Prostate gland (tissue), 1 donor: ENCODE measurements at regions not wholly inside any gene's neighbourhood (a gene's known extent, or its start where the extent isn't known, plus 50 kb on each side); places are given as distances from the start of the nearest gene placed in this dataset.

ENCODE experiments used
- POLR2A ChIP-seq: fragments of 450-650 bp; IDR thresholded peaks from one replicate; pipeline ENCODE4 v1.6.1; 2016; ENCODE audit warnings: antibody characterized with exemption, mild to moderate bottlenecking
- POLR2AphosphoS5 ChIP-seq: sonication (generic); formaldehyde crosslinking; IDR thresholded peaks from one replicate; pipeline ENCODE4 v1.6.1; 2017; ENCODE audit warnings: antibody characterized with exemption

DNA sequence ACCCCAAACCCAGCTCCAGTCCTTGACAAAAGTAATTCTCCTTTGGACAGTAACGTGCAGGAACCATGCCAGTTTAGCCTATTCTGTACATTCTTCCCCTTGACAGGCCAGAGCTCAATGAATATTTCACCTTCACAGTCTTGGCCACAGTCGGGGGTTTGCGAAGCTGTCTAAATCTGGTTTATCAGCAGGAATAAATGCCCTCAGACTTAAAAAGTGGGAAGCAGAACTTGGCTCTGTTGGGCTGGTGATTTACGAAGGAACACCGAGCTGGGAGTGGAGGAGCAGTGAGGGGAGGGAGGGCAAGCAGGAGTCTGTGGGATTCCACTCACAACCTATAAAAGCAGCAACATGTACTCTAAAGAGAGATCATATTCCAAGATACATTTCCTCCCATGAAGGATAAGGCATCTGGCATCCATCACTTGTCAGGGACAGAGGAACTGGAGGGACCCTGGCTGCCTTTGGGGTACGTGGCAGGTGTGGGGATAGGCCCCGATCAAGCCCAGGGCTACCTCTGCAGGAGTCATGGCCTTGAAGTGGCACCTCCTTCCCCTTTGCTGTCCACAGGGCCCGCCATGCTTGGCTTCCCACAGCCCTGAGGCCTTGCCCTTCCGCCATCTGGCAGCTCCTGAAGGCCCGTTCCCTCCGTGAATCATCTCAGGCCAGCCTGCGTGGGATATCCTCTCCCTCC, 154.3 kb downstream of the ADAMTS15 start:
- TF ChIP-seq POLR2A (no peak), POLR2AphosphoS5 (no peak)
